Frontal cortex (tissue), 3 donors: ENCODE measurements at regions not wholly inside any gene's neighbourhood (a gene's known extent, or its start where the extent isn't known, plus 50 kb on each side); places are given as distances from the start of the nearest gene placed in this dataset.
"Not testable (repeated sequence)": the region's sequence is repeated elsewhere in the genome, so short reads cannot be mapped to it uniquely, and the experiment has no call there.

Experiments used
- DNase-seq, 2 donors: peaks; one replicate each; pipeline ENCODE4 v3.0.0; 2012; ENCODE audit warnings: low spot score in 2 of 2
- FAIRE-seq: peaks from 2 replicates; lab custom pipeline; 2012; peaks lifted over from hg19 to GRCh38; lab: Jason Lieb, UNC
- donor health status: control.
- donor health status: control.
- donor health status: control.

DNA sequence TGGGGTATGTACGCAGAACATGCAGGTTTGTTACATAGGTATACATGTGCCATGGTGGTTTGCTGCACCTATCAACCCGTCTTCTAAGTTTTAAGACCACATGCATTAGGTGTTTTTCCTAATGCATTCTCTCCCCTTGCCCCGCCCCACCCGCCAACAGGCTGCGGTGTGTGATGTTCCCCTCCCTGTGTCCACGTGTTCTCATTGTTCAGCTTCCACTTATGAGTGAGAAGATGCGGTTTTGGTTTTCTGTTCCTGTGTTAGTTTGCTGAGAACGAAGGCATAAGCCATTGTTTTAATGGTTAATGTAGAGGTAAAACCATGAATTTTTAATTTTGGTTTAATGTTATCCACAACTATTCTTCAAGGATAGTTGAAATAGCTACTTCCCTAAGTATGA is 346.8 kb upstream of the EPHA6 start:
- FAIRE-seq (no peak), DNase-seq (no peak)

GRCh38 chr3:96478496-96478895 is 335.9 kb upstream of the EPHA6 start:
- DNase-seq (no peak), FAIRE-seq (no peak)

DNA sequence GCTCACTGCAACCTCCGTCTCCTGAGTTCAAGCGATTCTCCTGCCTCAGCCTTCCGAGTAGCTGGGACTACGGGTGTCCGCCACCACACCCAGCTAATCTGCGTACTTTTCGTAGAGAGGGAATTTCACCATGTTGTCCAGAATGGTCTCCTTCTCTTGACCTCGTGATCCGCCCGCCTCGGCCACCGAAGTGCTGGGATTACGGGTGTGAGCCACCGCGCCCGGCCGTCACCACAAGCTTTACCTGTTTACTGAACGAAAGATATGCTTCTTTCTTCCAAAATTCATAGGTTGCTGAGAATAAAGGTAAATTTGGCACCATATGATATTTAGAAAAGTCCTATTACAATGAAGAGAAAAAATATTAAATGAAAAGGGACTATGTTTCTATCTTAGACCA is 333.5 kb upstream of the EPHA6 start:
- DNase-seq (no peak), FAIRE-seq (no peak)

DNA sequence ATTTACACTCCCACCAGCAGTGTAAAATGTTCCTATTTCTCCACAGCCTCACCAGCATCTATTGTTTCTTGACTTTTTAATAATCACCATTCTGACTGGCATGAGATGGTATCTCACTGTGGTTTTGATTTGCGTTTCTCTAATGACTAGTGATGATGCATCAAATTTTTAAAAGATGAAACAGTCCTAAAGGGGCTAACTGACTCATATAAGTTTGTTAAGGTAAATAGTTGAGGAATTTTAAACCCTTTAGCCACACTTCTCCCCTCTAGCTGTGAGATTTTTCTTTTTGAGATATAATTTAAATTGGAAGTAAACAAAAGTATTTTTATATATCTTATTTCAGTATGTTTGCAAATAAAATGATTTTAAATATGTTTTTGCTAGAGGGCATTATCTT is 331.2 kb upstream of the EPHA6 start:
- DNase-seq, FAIRE-seq: not testable (repeated sequence)

GRCh38 chr3:96483781-96484180 is 330.6 kb upstream of the EPHA6 start:
- FAIRE-seq (no peak), DNase-seq (no peak)

DNA sequence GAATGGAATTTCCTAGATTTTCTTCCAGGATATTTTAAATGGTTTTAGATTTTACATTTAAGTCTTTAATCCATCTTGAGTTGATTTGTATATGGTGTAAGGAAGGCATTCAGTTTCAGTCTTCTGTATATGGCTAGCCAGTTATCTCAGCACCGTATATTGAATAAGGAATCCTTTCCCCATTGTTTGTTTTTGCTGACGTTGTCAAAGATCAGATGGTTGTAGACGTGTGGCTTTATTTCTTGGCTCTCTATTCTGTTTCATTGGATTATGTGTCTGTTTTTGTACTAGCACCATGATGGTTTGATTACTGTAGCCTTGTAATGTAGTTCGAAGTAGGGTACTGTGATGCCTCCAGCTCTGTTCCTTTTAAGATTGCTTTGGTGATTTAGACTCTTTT is 325.7 kb upstream of the EPHA6 start:
- DNase-seq (no peak), FAIRE-seq (no peak)

GRCh38 chr3:96491023-96491422 is 323.4 kb upstream of the EPHA6 start:
- DNase-seq: no peak
- FAIRE-seq: no peak

- FAIRE-seq: no peak
- no peak for DNase-seq
Measured at GRCh38 chr3:96491868-96492267, 322.5 kb upstream of the EPHA6 start.

GRCh38 chr3:96510334-96510733 is 304.1 kb upstream of the EPHA6 start:
- DNase-seq: no peak
- no peak for FAIRE-seq

- FAIRE-seq (no peak), DNase-seq (no peak)
Measured at GRCh38 chr3:96537165-96537564, 277.2 kb upstream of the EPHA6 start.

DNA sequence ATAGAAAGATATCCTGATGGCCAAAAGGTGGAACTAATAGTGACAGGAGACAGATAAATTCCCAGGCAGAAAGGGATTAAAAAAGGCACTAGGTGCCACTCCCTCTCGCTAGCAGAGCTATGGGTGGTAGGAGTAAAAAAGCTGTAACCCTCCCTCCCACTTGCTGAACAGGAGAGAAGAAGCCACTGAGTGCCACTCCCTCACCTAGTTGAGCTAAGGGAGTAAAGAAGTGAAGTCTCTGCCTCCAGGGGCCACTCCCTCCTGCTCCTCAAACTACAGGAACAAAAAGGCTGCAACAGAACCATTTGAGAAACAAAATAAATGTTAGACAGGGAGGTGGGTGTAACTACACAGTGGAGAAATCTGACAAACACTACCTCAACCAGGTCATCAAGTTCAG is 276.2 kb upstream of the EPHA6 start:
- DNase-seq (no peak), FAIRE-seq (no peak)

- DNase-seq (no peak), FAIRE-seq (no peak)
Measured at GRCh38 chr3:96548073-96548472, 266.3 kb upstream of the EPHA6 start.

DNA sequence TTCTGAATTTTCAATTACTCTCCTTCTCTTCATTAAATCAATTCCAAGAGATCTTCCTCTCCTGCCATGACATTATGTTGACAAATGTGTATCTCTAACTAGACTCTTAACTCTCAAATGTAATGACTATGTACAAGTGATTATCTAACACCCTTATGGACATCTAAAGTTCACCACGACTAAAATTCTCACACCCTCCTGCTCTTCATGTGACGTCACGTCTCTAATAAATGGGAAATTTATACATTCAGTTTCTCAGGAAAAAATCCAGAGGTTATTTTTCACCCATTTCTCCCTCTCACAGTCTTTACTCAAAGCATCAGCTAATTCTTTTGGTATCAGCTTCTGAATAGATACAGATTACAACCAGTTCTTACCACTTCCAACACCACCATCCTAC is 237.5 kb upstream of the EPHA6 start:
- FAIRE-seq: no peak
- DNase-seq: no peak

GRCh38 chr3:96584066-96584465 is 230.3 kb upstream of the EPHA6 start:
- FAIRE-seq (no peak), DNase-seq (no peak)

DNA sequence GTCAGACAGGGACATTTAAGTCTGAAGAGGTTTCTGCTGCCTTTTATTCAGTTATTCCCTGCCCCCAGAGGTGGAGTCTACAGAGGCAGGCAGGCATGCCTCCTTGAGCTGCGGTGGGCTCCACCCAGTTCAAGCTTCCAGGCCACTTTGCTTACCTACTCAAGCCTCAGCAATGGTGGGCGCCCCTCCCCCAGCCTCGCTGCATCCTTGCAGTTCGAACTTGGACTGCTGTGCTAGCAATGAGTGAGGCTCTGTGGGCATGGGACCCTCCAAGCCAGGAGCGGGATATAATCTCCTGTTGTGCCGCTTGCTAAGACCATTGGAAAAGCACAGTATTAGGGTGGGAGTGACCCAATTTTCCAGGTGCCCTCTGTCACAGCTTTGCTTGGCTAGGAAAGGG is 207.5 kb upstream of the EPHA6 start:
- FAIRE-seq: not testable (repeated sequence)

DNA sequence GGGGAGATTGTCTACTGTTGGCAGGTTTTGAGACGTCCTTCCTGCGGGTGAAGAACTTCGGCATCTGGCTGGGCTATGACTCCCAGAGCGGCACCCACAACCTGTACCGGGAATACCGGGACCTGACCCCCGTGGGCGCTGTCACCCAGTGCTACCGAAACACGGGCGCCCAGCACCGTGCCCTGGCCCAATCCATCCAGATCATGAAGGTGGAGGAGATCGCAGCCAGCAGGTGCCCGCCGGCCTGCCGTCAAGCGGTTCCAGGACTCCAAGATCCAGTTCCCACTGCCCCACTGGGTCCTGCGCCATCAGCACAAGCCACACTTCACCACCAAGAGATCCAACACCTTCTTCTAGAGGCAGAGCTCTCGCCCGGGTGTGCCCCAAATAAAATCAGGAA is 194.9 kb upstream of the EPHA6 start:
- no peak for FAIRE-seq
- DNase-seq: no peak

More for the DNA sequence above, 207.5 kb upstream of the EPHA6 start:
- DNase-seq: not testable (repeated sequence)

- no peak for DNase-seq
- no peak for FAIRE-seq
Measured at GRCh38 chr3:96622878-96623277, 191.5 kb upstream of the EPHA6 start.

DNA sequence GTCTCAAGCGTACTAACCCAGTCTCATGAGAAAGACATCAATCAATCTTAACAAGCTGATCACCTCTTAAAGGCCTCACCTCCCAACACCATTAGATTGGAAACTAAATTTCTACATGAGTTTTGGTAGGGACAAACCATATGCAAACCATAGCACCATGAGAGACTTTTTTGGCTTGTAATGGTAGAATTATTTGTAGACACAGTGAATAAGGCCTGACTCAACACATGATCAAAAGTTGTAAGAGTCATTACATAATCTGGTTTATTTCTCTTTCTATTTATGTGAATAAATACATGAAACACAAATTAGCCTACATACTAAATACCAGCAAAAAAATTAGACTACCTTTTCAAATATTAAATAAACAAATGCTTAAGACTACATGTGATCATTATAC is 183.3 kb upstream of the EPHA6 start:
- no peak for FAIRE-seq
- no peak for DNase-seq

GRCh38 chr3:96646596-96646995 is 167.8 kb upstream of the EPHA6 start:
- DNase-seq (no peak), FAIRE-seq (no peak)

DNA sequence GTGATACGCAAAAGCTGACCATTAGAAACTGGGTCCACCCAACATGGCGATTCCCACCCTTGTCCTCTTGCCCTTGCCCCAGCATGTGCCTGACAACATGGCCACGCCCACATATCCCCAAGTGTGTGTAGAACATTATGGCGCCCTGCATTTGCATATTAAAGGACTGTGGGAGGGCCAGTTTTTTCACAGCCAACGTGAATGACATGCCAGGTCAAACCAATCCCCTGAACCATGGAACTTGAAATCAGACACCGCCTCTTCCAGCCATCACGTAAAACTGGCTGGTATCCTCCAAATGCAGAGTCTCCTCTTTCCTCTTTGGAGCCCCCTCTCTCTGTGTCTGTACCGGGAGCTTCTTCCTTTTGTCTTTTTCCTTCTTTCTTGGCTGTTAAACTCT is 156.7 kb upstream of the EPHA6 start:
- FAIRE-seq (no peak), DNase-seq (no peak)

DNA sequence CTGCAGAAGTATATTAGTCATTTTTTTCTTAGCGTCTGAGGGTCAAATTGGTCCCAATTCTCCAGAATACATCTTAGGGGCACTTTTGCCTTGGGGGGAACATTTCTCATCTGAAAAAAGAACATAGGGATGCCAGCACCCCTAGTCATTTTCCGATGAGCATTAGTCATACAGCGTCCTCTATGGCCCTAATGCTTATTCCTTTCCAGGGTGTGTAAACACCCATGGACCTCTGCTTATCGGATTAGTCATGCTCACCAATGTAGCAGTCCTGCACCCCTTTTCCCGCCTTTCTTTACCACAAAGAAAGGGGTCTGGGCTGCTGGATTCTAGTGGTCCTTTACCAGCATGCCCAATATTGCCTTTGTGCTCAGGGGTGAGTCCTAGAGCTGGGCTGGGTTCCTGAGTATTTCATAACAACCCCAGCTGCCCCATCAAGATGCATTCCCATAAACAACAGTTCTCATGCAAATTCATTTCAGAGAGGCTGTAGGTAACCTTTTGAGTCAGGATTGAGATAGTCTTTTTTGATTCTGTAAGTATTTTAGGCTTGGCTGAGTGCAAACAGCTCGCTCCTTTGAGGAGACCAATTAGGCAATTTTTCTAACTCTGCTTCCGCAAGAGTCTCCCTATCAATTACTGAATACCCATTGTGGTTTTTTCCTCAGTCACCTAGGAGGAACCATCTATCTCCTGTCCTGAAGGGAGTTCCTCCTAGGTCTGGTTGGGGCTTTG is 142.4 kb upstream of the EPHA6 start:
- not testable (repeated sequence) for DNase-seq, FAIRE-seq

- DNase-seq (no peak), FAIRE-seq (no peak)
Measured at GRCh38 chr3:96677156-96677555, 137.2 kb upstream of the EPHA6 start.
